GM20000 (cell line): ENCODE measurements at regions not wholly inside any gene's neighbourhood (a gene's known extent, or its start where the extent isn't known, plus 50 kb on each side); places are given as distances from the start of the nearest gene placed in this dataset.
A peak's percentile ranks its signal among the peaks of the same experiment; 100 is the strongest.

ENCODE experiments used
- DNase-seq: peaks from one replicate; pipeline ENCODE4 v3.0.0; 2012; ENCODE audit warnings: low spot score
- CTCF ChIP-seq: IDR thresholded peaks from 2 replicates; pipeline ENCODE4 v1.5.1; 2012; ENCODE audit warnings: mild to moderate bottlenecking, control low read depth; ENCODE audit errors: extremely low read depth, missing control alignments

- no peak for TF ChIP-seq CTCF
- no peak for DNase-seq
Observed at GRCh38 chr3:191148131-191148530, 50.9 kb upstream of the OSTN start.

GRCh38 chr3:191143224-191143623 is 55.8 kb upstream of the OSTN start:
- no peak for TF ChIP-seq CTCF
- no peak for DNase-seq

- TF ChIP-seq CTCF, result no peak
- DNase-seq, result no peak
Observed at GRCh38 chr3:191141728-191142127, 57.3 kb upstream of the OSTN start.

GRCh38 chr3:191139736-191140135 is 59.3 kb upstream of the OSTN start:
- no peak for DNase-seq
- no peak for TF ChIP-seq CTCF

- no peak for TF ChIP-seq CTCF
Observed at GRCh38 chr3:191138937-191139336, 60.1 kb upstream of the OSTN start.

GRCh38 chr3:191137708-191138107 is 61.3 kb upstream of the OSTN start:
- no peak for TF ChIP-seq CTCF
- DNase-seq, result no peak

More at GRCh38 chr3:191138937-191139336, 60.1 kb upstream of the OSTN start:
- DNase-seq, result no peak

- DNase-seq, result peak; percentile 37
- peak; percentile 32 for TF ChIP-seq CTCF
Observed at GRCh38 chr3:191136347-191136746, 62.7 kb upstream of the OSTN start.
